Stimulated activated naive CD8-positive, alpha-beta T cell treated with anti-CD3 and anti-CD28 coated beads, Interleukin-15, amount 100 ng/mL, for 72 hours (primary cell): ENCODE measurements at regions not wholly inside any gene's neighbourhood (a gene's known extent, or its start where the extent isn't known, plus 50 kb on each side); places are given as distances from the start of the nearest gene placed in this dataset.
"Not testable (repeated sequence)": the region's sequence is repeated elsewhere in the genome, so short reads cannot be mapped to it uniquely, and the experiment has no call there.

Experiments used
- ATAC-seq: fragments of 150-1000 bp; cut with Tn5 transposase; 2 replicates; pipeline ENCODE4 v1.10.0; 2021; ENCODE audit warnings: mild to moderate bottlenecking, moderate library complexity
- DNase-seq, 2 donors: peaks; one replicate each; pipeline ENCODE4 v3.0.0; 2021 to 2022
- H3K27ac Mint-ChIP-seq, 2 donors: one replicate each; pipeline ENCODE4 v1.8.0; 2022; ENCODE audit warnings: mild to moderate bottlenecking in 2 of 2, mixed read lengths in 2 of 2, moderate library complexity in 2 of 2
- H3K27me3 Mint-ChIP-seq: one replicate; pipeline ENCODE4 v1.8.0; 2022; ENCODE audit warnings: mixed read lengths
- H3K4me1 Mint-ChIP-seq: one replicate; pipeline ENCODE4 v1.8.0; 2022; ENCODE audit warnings: mild to moderate bottlenecking, mixed read lengths
- H3K4me3 Mint-ChIP-seq, 2 donors: one replicate each; pipeline ENCODE4 v1.8.0; 2022; ENCODE audit warnings: mild to moderate bottlenecking in 2 of 2, mixed read lengths in 2 of 2, moderate library complexity in 1 of 2
- H3K9me3 Mint-ChIP-seq, 2 donors: one replicate each; pipeline ENCODE4 v1.8.0; 2022; ENCODE audit warnings: mixed read lengths in 2 of 2

GRCh38 chr14:36428350-36428749 is 91.7 kb downstream of the NKX2-1 start:
- no peak for DNase-seq
- no peak overlapping the region for H3K4me3 Mint-ChIP-seq
- no peaks in the 10 kb centered on the region for H3K27me3 Mint-ChIP-seq
- H3K4me1 Mint-ChIP-seq = no peaks in the 10 kb centered on the region
- ATAC-seq = no peak
- H3K9me3 Mint-ChIP-seq = peaks cover 0 to 6% of the 10 kb centered on the region in 2 donors
- H3K27ac Mint-ChIP-seq = no peak overlapping the region

- H3K9me3 Mint-ChIP-seq = peaks cover 0 to 6% of the 10 kb centered on the region in 2 donors
- H3K27me3 Mint-ChIP-seq = no peaks in the 10 kb centered on the region
- no peak overlapping the region for H3K4me3 Mint-ChIP-seq
- no peak overlapping the region for H3K27ac Mint-ChIP-seq
- ATAC-seq = no peak
- no peaks in the 10 kb centered on the region for H3K4me1 Mint-ChIP-seq
- DNase-seq = no peak
Measured at GRCh38 chr14:36426836-36427235, 93.2 kb downstream of the NKX2-1 start.

DNA sequence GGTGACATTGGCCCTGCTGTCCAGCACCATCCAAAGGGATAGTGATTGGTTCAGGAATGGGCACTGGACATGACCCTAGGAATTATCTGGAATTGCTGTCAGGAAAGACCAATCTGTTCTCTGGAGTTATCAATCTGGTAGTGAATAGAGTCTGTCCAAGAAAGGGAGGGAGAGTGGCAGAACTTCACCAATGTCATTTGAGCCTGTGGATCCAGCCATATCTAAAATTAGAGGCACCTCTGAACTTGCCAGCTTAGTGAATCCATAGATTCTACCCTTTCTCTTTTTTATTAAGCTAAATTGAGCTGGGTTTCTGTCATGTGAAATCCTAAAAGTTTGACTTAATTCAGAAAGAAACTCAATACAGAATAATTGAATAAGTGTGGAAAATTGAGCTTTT is 93.9 kb downstream of the NKX2-1 start:
- ATAC-seq (no peak), DNase-seq (no peak)
- Mint-ChIP-seq H3K4me3 (no peak overlapping the region), H3K4me1 (no peaks in the 10 kb centered on the region), H3K9me3 (peaks cover 0 to 6% of the 10 kb centered on the region in 2 donors), H3K27ac (no peak overlapping the region), H3K27me3 (no peaks in the 10 kb centered on the region)

GRCh38 chr14:36424478-36425102 is 95.4 kb downstream of the NKX2-1 start:
- ATAC-seq = no peak
- Mint-ChIP-seq H3K4me3 (no peak overlapping the region), H3K4me1 (no peaks in the 10 kb centered on the region), H3K9me3 (peaks cover 0 to 6% of the 10 kb centered on the region in 2 donors), H3K27ac (no peak overlapping the region), H3K27me3 (no peaks in the 10 kb centered on the region)
- no peak for DNase-seq

DNA sequence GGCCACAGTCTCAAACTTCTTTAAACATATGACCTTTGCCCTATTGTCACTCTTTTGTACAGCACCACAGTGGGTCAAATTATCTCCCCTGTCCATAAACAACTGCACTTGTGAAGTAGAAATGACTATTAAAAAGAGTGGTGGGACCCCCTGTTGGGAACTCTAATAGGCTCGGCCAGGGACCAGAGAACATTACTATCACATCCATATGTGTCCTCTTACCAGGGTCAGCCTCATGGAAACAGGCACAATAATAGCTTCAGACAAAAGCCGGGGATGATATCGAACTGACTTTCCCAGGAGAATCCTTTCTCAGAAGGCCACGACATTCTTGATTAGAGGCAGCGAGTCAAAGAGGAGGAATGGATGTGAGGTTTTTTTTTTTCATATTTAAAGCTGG is 96.6 kb downstream of the NKX2-1 start:
- Mint-ChIP-seq H3K27me3 (no peaks in the 10 kb centered on the region), H3K27ac (no peak overlapping the region), H3K4me3 (no peak overlapping the region), H3K9me3 (peaks cover 0 to 6% of the 10 kb centered on the region in 2 donors), H3K4me1 (no peaks in the 10 kb centered on the region)
- no peak for ATAC-seq
- DNase-seq = no peak

GRCh38 chr14:36420149-36420687 is 99.8 kb upstream of the MBIP start:
- H3K4me3 Mint-ChIP-seq = no peak overlapping the region
- DNase-seq = no peak
- peaks cover 0 to 5% of the 10 kb centered on the region in 2 donors for H3K9me3 Mint-ChIP-seq
- no peak overlapping the region for H3K27ac Mint-ChIP-seq
- no peak for ATAC-seq
- H3K27me3 Mint-ChIP-seq = no peaks in the 10 kb centered on the region
- H3K4me1 Mint-ChIP-seq = no peaks in the 10 kb centered on the region

DNA sequence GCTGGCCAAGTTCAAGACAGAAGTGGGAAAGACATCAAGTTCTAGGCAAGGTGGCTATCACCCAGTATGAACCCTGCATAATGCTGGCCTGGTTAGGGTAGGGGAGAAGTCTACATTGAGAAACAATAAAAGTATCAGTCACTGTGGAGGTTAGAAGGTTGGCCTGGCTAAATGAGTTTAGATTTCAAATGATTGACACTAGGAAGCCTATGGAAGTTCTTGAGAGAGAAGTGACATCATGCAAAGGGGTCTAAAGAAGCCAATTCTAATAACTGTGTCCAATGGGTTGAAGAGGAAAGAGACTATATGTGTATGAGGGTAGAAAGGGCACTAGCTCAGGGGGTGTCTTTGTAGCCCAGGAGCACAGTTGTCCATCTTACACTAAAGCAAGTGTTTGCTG is 98.5 kb upstream of the MBIP start:
- Mint-ChIP-seq H3K27me3 (no peaks in the 10 kb centered on the region), H3K9me3 (peaks cover 5 to 8% of the 10 kb centered on the region in 2 donors), H3K27ac (no peak overlapping the region), H3K4me1 (no peaks in the 10 kb centered on the region), H3K4me3 (no peak overlapping the region)
- DNase-seq = no peak
- ATAC-seq = no peak

DNA sequence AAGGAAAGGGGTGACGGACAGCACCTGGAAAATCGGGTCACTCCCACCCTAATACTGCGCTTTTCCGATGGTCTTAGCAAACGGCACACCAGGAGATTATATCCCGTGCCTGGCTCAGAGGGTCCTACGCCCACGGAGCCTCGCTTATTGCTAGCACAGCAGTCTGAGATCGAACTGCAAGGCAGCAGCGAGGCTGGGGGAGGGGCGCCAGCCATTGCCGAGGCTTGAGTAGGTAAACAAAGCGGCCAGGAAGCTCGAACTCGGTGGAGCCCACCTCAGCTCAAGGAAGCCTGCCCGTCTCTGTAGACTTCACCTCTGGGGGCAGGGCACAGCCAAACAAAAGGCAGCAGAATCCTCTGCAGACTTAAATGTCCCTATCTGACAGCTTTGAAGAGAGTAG is 91.5 kb upstream of the MBIP start:
- H3K27me3 Mint-ChIP-seq, H3K27ac Mint-ChIP-seq, DNase-seq, ATAC-seq, H3K4me3 Mint-ChIP-seq, H3K4me1 Mint-ChIP-seq: not testable (repeated sequence)
- H3K9me3 Mint-ChIP-seq = peaks cover 10 to 29% of the 10 kb centered on the region in 2 donors

DNA sequence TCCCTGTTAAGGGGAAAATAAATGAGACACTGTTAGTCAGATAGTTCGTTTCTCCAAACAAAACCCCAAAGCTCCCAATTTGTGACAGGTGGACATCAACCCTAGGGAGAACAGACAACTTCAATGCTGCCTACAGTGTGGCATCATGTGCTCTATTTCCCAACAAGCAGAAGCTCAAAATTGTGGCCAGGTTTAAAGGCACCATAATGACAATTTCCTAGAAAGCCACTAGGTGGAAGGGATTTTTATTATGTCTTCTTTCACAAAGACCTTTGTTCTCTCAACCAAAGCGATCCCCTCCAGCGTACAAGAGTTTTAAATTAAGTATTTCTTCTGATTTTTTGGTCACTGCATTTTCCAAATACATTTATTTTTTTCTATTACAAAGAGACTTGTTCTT is 88.0 kb upstream of the MBIP start:
- Mint-ChIP-seq H3K27ac (no peak overlapping the region), H3K27me3 (peaks cover 7% of the 10 kb centered on the region), H3K4me1 (no peaks in the 10 kb centered on the region), H3K4me3 (no peak overlapping the region), H3K9me3 (peaks cover 5 to 21% of the 10 kb centered on the region in 2 donors)
- ATAC-seq (no peak), DNase-seq (no peak)

DNA sequence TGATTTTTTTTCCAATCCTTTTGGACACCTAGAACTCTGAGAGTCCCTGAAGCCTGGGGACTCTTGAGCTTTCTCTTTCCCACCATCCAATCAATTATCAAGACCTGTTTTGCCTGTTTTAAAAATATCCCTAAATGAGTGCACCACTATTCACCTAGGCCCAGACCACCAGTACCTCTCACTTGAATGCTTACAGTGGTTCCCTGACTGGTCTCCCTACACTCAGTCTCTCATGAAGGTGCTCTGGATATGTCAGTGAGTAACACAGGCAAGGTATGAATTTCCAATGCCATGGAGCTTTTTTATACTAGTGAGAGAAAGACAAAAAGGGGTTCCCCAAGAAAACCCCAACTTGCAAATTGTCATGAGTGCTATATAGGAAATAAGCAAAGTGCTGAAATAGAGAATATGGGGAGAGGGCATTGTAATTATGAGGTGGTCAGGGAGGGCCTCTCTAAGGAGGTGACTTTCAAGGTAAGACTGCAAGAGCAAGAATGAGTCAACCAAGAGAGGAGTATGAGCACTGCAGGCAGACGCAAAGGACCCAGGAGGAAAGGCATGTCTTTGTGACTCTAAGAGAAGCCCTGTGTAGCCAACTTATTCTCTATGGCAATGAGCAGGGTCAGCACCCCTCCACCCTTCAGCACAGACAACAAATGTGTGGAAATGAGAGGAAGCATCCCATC is 85.3 kb upstream of the MBIP start:
- Mint-ChIP-seq H3K27ac (peak overlapping the region in 1 of 2 donors; percentile 11), H3K9me3 (peaks cover 0 to 5% of the 10 kb centered on the region in 2 donors), H3K4me1 (no peaks in the 10 kb centered on the region), H3K27me3 (peaks cover 7% of the 10 kb centered on the region), H3K4me3 (no peak overlapping the region)
- ATAC-seq = no peak
- DNase-seq = no peak

- Mint-ChIP-seq H3K4me1 (no peaks in the 10 kb centered on the region), H3K9me3 (no peaks in the 10 kb centered on the region), H3K27ac (no peak overlapping the region), H3K27me3 (peaks cover 7% of the 10 kb centered on the region), H3K4me3 (no peak overlapping the region)
- DNase-seq (no peak), ATAC-seq (no peak)
Measured at GRCh38 chr14:36402867-36403266, 82.4 kb upstream of the MBIP start.

DNA sequence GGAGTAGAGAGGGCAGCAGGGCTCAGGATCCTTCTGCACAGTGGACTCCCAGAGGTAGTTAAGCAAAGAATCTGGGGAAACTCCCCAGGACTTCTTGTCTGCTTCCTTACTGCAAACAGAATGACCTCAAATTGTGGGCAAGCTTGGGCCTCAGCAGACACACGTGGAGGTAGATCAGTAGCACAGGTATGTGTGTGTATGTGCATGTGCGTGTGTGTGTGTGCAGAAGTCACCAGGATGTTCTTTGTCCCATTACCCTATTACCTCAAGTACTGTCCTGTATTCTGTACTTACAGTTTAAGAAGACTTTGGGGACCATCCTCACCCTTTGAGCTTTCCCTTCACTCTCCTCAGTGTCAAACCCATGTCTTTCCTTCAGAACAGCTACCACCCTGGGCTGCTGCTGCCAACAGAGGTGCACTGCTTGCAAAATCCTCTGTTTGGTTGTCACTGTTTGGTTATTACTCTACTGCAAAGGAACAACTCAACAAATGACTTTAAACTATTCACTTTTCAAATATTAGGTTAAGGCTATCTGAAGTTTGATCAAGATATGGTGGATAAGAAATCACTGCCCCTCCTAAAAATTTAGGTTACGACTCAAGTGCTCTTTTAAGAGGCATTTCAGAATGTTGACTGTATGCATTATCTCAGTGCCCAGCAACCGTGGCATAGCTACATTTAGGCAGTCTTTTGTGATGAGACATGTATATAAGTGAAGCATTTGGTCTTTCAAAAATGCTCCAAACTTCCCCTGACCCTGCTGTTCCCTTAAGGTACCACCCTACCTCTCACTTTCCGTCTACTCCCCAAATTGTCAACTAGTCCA is 78.2 kb upstream of the MBIP start:
- Mint-ChIP-seq H3K4me3 (no peak overlapping the region), H3K27me3 (no peaks in the 10 kb centered on the region), H3K27ac (no peak overlapping the region), H3K4me1 (no peaks in the 10 kb centered on the region), H3K9me3 (no peaks in the 10 kb centered on the region)
- no peak for DNase-seq
- ATAC-seq = no peak

DNA sequence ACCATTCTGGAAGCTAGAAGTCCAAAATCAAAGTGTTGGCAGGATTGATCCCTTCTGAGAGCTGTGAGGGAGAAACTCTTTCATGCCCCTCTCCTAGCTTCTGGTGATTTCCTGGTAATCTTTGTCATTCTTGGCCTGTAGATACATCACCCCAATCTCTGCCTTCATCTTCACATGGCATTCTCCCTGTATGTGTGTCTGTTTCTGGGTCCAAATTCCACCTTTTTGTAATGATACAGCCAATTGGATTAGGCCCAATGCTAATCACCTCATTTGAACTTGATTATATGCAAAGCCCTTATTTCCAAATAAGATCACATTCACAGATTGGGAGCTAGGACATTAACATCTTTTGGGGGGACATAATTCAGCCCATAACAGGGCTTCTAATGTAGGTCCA is 76.9 kb upstream of the MBIP start:
- Mint-ChIP-seq H3K4me1 (no peaks in the 10 kb centered on the region), H3K4me3 (no peak overlapping the region), H3K9me3 (no peaks in the 10 kb centered on the region), H3K27me3 (no peaks in the 10 kb centered on the region), H3K27ac (no peak overlapping the region)
- DNase-seq = no peak
- no peak for ATAC-seq

DNA sequence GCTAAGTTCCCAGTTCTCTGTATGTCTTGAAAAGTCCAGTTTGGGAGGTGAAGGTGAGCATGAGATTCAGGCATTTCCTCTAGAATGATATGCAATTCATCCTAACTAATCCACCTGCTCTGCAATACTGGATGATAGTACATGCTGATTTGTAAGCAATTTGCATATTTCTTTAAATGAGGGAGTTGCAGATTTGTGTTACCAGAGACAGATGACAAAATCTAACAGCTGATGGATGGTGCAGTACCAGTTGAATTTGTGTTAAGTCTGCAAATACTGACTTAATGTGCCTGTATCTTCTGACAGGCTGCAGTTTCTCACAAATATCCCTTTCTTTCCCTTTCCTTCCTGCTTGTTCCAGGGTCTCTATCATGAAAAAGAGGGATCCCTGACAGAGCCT is 76.4 kb upstream of the MBIP start:
- no peaks in the 10 kb centered on the region for H3K4me1 Mint-ChIP-seq
- ATAC-seq (no peak), DNase-seq (no peak)
- H3K27ac Mint-ChIP-seq = no peak overlapping the region
- H3K9me3 Mint-ChIP-seq = no peaks in the 10 kb centered on the region
- no peaks in the 10 kb centered on the region for H3K27me3 Mint-ChIP-seq
- no peak overlapping the region for H3K4me3 Mint-ChIP-seq

DNA sequence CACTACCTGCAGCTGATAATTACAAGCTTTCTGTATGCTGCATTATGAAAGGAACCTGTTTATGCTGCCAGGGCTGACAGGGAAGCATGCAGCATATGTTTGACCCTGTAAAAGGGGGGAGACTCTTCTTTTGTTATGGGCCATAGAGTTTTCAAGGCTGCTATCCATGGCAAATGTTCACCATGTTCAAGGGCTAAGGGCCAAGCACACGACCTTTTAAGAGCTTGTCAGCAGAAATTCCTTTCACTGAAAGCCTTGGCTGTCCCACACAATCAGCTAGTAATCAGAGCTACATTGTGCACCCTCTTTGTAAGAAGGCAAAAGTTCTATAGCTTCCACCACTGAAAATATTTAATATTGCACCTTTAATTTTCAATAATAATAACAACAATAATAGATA is 74.2 kb upstream of the MBIP start:
- no peaks in the 10 kb centered on the region for H3K4me1 Mint-ChIP-seq

DNA sequence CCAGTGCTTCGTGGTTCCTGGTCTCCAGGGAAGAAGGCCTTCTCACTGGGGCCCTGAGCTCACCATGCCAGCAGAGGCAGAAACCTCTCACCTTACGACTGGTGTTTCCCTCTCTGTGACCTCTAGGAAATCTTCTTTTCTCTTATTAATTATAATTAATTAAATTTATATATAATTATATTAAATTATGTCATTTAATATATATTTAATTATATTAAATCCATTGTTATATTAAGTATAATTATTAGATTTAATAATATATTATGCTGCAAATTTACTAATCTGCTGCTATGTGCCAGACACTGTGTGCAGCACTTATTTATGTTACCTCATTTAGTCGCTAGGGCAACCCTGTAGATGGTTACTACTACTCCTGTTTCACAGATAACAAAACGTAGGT is 70.3 kb upstream of the MBIP start:
- DNase-seq (no peak), ATAC-seq (no peak)
- H3K27ac Mint-ChIP-seq = no peak overlapping the region
- no peaks in the 10 kb centered on the region for H3K4me1 Mint-ChIP-seq
- no peak overlapping the region for H3K4me3 Mint-ChIP-seq
- H3K27me3 Mint-ChIP-seq = peaks cover 21% of the 10 kb centered on the region
- no peaks in the 10 kb centered on the region for H3K9me3 Mint-ChIP-seq

More for the DNA sequence above, 74.2 kb upstream of the MBIP start:
- H3K27me3 Mint-ChIP-seq = peaks cover 19% of the 10 kb centered on the region
- no peak overlapping the region for H3K4me3 Mint-ChIP-seq
- H3K9me3 Mint-ChIP-seq = no peaks in the 10 kb centered on the region
- H3K27ac Mint-ChIP-seq = no peak overlapping the region
- no peak for ATAC-seq
- DNase-seq = no peak
